ENCODE measurements at regions not wholly inside any gene's neighbourhood (a gene's known extent, or its start where the extent isn't known, plus 50 kb on each side); places are given as distances from the start of the nearest gene placed in this dataset.

DNA sequence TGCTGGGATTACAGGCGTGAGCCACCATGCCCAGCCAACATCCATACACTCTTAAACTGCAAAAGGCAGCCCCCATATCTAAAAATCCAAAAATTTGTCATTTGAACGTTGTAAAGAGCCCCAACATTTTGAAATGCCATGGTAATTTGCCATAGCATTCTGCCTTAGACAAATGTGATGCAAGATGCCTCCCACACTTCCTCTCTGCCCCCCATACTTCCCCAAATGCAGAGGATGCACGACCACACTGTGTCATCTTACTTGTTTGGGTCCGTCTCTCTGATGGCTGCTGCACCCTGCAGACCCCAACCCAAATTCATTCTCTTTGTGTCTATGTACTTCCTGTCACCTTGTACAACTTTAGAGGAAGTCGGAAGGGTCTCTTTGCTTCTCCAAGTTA lies 1125.6 kb upstream of the AUTS2 start:
- TF ChIP-seq POLR2AphosphoS5 (IDR thresholded peaks at IDR 0.05) = no peak
- no peak for TF ChIP-seq POLR2A (IDR thresholded peaks at IDR 0.05)
- TF ChIP-seq, protein P1, sequence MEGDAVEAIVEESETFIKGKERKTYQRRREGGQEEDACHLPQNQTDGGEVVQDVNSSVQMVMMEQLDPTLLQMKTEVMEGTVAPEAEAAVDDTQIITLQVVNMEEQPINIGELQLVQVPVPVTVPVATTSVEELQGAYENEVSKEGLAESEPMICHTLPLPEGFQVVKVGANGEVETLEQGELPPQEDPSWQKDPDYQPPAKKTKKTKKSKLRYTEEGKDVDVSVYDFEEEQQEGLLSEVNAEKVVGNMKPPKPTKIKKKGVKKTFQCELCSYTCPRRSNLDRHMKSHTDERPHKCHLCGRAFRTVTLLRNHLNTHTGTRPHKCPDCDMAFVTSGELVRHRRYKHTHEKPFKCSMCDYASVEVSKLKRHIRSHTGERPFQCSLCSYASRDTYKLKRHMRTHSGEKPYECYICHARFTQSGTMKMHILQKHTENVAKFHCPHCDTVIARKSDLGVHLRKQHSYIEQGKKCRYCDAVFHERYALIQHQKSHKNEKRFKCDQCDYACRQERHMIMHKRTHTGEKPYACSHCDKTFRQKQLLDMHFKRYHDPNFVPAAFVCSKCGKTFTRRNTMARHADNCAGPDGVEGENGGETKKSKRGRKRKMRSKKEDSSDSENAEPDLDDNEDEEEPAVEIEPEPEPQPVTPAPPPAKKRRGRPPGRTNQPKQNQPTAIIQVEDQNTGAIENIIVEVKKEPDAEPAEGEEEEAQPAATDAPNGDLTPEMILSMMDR (IDR thresholded peaks at IDR 0.05) = no peak
- TF ChIP-seq EP300 (IDR thresholded peaks at IDR 0.05) = no peak
- H3K27ac ChIP-seq = no peak overlapping the region
- no peaks in the 10 kb centered on the region for H3K27me3 ChIP-seq
- intact Hi-C loops (cut with DNase I) = no loop called here
- H3K4me3 ChIP-seq = no peak overlapping the region
- H3K9me3 ChIP-seq = peaks cover 0 to 6% (median 0%) of the 10 kb centered on the region in 4 donors
- no peaks in the 10 kb centered on the region for H3K4me1 ChIP-seq
- no peak for DNase-seq
- 62 to 71% methylated on average over 5 of the region's 5 CpGs for WGBS, 2 donors
- no peaks in the 10 kb centered on the region for H3K36me3 ChIP-seq

DNA sequence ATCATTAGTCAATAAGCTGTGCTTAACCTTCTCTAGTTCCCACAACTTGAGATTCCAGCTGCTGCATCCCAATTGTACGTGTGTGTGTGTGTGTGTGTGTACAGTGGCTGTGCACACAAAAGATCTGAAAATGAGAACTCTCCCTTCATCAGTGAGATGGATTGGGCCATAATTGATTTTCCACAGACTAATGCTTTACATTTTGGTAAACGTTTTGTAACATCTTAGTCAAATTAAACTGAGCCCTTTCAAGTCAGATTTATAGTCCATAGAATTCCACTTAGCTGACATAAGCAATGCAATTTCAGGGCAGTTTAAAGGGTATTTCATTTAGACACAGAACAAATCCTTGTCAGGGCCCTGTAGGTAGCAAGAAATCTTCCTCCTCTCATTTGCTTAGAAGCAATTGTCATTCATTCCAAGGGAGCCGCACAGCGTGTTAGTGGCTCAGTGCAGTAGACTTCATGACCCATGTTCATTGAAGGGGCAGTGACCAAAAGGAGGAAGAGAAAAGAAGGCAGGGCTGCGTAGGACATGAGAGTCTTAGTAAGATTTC lies 1123.5 kb upstream of the AUTS2 start:
- 47 to 55% methylated on average over 5 of the region's 5 CpGs for WGBS, 2 donors
- H3K4me3 ChIP-seq = no peak overlapping the region
- TF ChIP-seq EP300 (IDR thresholded peaks at IDR 0.05) (no peak), POLR2A (IDR thresholded peaks at IDR 0.05) (no peak), POLR2AphosphoS5 (IDR thresholded peaks at IDR 0.05) (no peak)
- TF ChIP-seq, protein P1 (IDR thresholded peaks at IDR 0.05) = no peak
- DNase-seq = no peak
- H3K27ac ChIP-seq = no peak overlapping the region
- intact Hi-C loops (cut with DNase I) = no loop called here
- H3K36me3 ChIP-seq = no peaks in the 10 kb centered on the region
- no peaks in the 10 kb centered on the region for H3K4me1 ChIP-seq
- peaks cover 0 to 6% (median 0%) of the 10 kb centered on the region in 4 donors for H3K9me3 ChIP-seq
- no peaks in the 10 kb centered on the region for H3K27me3 ChIP-seq

DNA sequence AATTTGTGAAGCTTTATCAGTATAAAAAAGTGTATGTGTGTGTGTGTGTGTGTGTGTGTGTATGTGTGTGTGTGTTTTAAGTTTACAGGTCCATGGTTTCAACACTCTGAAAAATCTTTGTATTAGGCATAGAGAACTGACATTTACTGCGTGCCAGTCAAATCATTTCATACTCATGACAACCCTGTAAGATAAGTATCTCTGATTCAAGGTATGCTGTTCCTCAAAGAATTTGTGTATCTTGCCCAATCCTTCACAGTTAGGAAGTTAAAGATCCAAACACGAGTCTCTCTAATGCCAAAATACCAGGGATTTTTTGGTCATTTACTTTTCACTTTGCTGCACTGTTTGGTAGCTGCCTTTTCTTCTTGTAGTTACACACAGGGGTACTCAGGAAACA lies 1121.3 kb upstream of the AUTS2 start:
- H3K27ac ChIP-seq = no peak overlapping the region
- intact Hi-C loops (cut with DNase I) = no loop called here
- no peak for TF ChIP-seq EP300 (IDR thresholded peaks at IDR 0.05)
- TF ChIP-seq, protein P1 (IDR thresholded peaks at IDR 0.05) = no peak
- TF ChIP-seq POLR2A (IDR thresholded peaks at IDR 0.05) = no peak
- TF ChIP-seq POLR2AphosphoS5 (IDR thresholded peaks at IDR 0.05) = no peak
- no peak for DNase-seq
- H3K9me3 ChIP-seq = no peaks in the 10 kb centered on the region
- WGBS, 2 donors = 73 to 75% methylated on average over 2 of the region's 2 CpGs
- no peak overlapping the region for H3K4me3 ChIP-seq
- H3K27me3 ChIP-seq = no peaks in the 10 kb centered on the region
- no peaks in the 10 kb centered on the region for H3K36me3 ChIP-seq
- no peaks in the 10 kb centered on the region for H3K4me1 ChIP-seq

DNA sequence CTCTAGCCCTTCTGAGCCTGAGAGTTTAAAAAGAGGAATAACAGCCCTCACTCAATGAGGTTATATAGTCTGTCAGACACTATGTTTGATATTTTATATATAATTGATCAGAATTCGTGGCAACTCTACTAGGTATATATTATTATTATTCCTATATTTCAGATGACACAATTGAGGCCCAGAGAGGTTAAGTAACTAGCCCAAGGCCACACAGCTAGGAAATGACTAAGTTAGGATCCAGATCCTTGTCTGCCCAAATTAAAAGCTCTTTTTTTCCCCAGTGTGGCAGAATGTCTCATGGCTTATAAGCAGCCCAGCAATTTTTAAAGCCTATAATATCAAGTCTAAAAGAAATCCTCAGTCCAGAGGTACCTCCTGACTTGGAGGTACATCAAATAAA lies 1119.9 kb upstream of the AUTS2 start:
- Histone ChIP-seq H3K4me1 (no peaks in the 10 kb centered on the region), H3K4me3 (no peak overlapping the region), H3K27me3 (no peaks in the 10 kb centered on the region), H3K36me3 (no peaks in the 10 kb centered on the region), H3K9me3 (no peaks in the 10 kb centered on the region), H3K27ac (no peak overlapping the region)
- 16 to 51% methylated on average over 1 of the region's 1 CpG for WGBS, 2 donors
- TF ChIP-seq EP300 (IDR thresholded peaks at IDR 0.05) (no peak), POLR2AphosphoS5 (IDR thresholded peaks at IDR 0.05) (no peak), POLR2A (IDR thresholded peaks at IDR 0.05) (no peak)
- TF ChIP-seq, protein P1 (IDR thresholded peaks at IDR 0.05) = no peak
- no peak for DNase-seq
- intact Hi-C loops (cut with DNase I) = no loop called here

DNA sequence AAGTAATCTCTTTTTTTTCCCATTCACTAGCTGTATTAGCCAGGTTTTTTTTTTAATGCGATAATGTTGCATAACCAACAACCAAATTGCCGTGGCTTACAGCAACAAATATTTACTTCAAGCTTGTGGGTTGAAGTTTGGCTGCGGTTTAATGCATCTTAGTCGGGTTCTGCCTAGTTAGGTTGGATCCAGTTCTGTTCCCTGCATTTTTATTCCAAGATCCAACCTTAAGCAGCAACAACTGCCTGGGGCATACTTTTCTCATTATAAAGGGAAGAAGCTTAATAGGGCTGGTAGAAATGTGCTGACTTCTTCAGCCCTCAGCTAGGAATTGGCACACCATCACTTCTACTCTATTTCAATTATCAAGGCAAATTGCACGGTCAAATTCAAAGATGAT lies 1115.5 kb upstream of the AUTS2 start:
- Histone ChIP-seq H3K27me3 (no peaks in the 10 kb centered on the region), H3K9me3 (peaks cover 0 to 2% (median 1%) of the 10 kb centered on the region in 4 donors), H3K4me3 (no peak overlapping the region), H3K27ac (no peak overlapping the region), H3K36me3 (no peaks in the 10 kb centered on the region), H3K4me1 (no peaks in the 10 kb centered on the region)
- DNase-seq = no peak
- 84 to 91% methylated on average over 5 of the region's 5 CpGs for WGBS, 2 donors
- intact Hi-C loops (cut with DNase I) = no loop called here
- TF ChIP-seq POLR2A (IDR thresholded peaks at IDR 0.05) (no peak), POLR2AphosphoS5 (IDR thresholded peaks at IDR 0.05) (no peak), EP300 (IDR thresholded peaks at IDR 0.05) (no peak)
- TF ChIP-seq, protein P1 (IDR thresholded peaks at IDR 0.05) = no peak
